ENCODE measurements at regions not wholly inside any gene's neighbourhood (a gene's known extent, or its start where the extent isn't known, plus 50 kb on each side); places are given as distances from the start of the nearest gene placed in this dataset.

GRCh38 chr14:95466506-95466905, 49.9 kb downstream of the SYNE3 start:
- DNase-seq: no peak

- no peak for DNase-seq
These were observed 50.5 kb downstream of the SYNE3 start for GRCh38 chr14:95465936-95466335.

- peak; percentile 15 for DNase-seq
These were observed 51.1 kb downstream of the SYNE3 start for GRCh38 chr14:95465358-95465757.

- DNase-seq: no peak
These were observed 51.9 kb downstream of the SYNE3 start for GRCh38 chr14:95464514-95464913.

- DNase-seq: no peak
These were observed 52.3 kb downstream of the SYNE3 start for GRCh38 chr14:95464103-95464502.

- DNase-seq: peak; percentile 18
These were observed 53.1 kb downstream of the SYNE3 start for GRCh38 chr14:95463171-95463901.

- no peak for DNase-seq
These were observed 54.0 kb downstream of the SYNE3 start for GRCh38 chr14:95462491-95462890.

- no peak for DNase-seq
These were observed 55.6 kb downstream of the SYNE3 start for GRCh38 chr14:95460647-95461478.

GRCh38 chr14:95458906-95459305, 57.5 kb downstream of the SYNE3 start:
- no peak for DNase-seq

- DNase-seq: no peak
These were observed 58.0 kb downstream of the SYNE3 start for GRCh38 chr14:95458459-95458858.

- no peak for DNase-seq
These were observed 60.2 kb downstream of the SYNE3 start for GRCh38 chr14:95456281-95456680.

GRCh38 chr14:95455246-95455645, 61.2 kb downstream of the SYNE3 start:
- DNase-seq: no peak

- DNase-seq: no peak
These were observed 62.8 kb downstream of the SYNE3 start for GRCh38 chr14:95453713-95453980.

GRCh38 chr14:95452893-95453712, 63.3 kb downstream of the SYNE3 start:
- no peak for DNase-seq

GRCh38 chr14:95452176-95452892, 64.1 kb downstream of the SYNE3 start:
- peak; percentile 22 for DNase-seq

- DNase-seq: no peak
These were observed 67.3 kb downstream of the SYNE3 start for GRCh38 chr14:95449131-95449530.

GRCh38 chr14:95446470-95446869, 70.0 kb downstream of the SYNE3 start:
- no peak for DNase-seq

- DNase-seq: no peak
These were observed 70.8 kb downstream of the SYNE3 start for GRCh38 chr14:95445676-95446075.

GRCh38 chr14:95445161-95445560, 71.3 kb downstream of the SYNE3 start:
- DNase-seq: no peak

GRCh38 chr14:95444132-95445129, 72.0 kb downstream of the SYNE3 start:
- DNase-seq: no peak

- peak; percentile 84 for DNase-seq
These were observed 73.8 kb downstream of the SYNE3 start for GRCh38 chr14:95442633-95443021.
